Glutamatergic neuron (in vitro differentiated cells): ENCODE measurements at regions not wholly inside any gene's neighbourhood (a gene's known extent, or its start where the extent isn't known, plus 50 kb on each side); places are given as distances from the start of the nearest gene placed in this dataset.

Experiments
- DNase-seq: peaks from one replicate; pipeline ENCODE4 v3.0.0; 2022
- H3K27ac Mint-ChIP-seq: one replicate; pipeline ENCODE4 v1.8.0; 2020; ENCODE audit warnings: mild to moderate bottlenecking, mixed read lengths, inconsistent platforms; ENCODE audit not compliant: unreplicated experiment
- H3K27me3 Mint-ChIP-seq: one replicate; pipeline ENCODE4 v1.8.0; 2020; ENCODE audit warnings: mild to moderate bottlenecking, moderate library complexity, mixed read lengths, inconsistent platforms; ENCODE audit not compliant: unreplicated experiment
- H3K36me3 Mint-ChIP-seq: one replicate; pipeline ENCODE4 v1.8.0; 2020; ENCODE audit warnings: mild to moderate bottlenecking, mixed read lengths, inconsistent platforms; ENCODE audit not compliant: unreplicated experiment
- H3K4me1 Mint-ChIP-seq: one replicate; pipeline ENCODE4 v1.8.0; 2020; ENCODE audit warnings: mild to moderate bottlenecking, low read depth, mixed read lengths, inconsistent platforms; ENCODE audit not compliant: unreplicated experiment
- H3K4me3 Mint-ChIP-seq: one replicate; pipeline ENCODE4 v1.8.0; 2020; ENCODE audit warnings: mild to moderate bottlenecking, mixed read lengths, inconsistent platforms; ENCODE audit not compliant: unreplicated experiment
- H3K9me3 Mint-ChIP-seq: one replicate; pipeline ENCODE4 v1.8.0; 2020; ENCODE audit warnings: mild to moderate bottlenecking, moderate library complexity, mixed read lengths, inconsistent platforms; ENCODE audit not compliant: unreplicated experiment
- TF ChIP-seq, protein P1 (sequence below): fragments of 200-600 bp; sonication (generic); IDR thresholded peaks from one replicate; pipeline ENCODE4 v1.5.0; 2021; ENCODE audit not compliant: partially characterized antibody, unreplicated experiment

DNA sequence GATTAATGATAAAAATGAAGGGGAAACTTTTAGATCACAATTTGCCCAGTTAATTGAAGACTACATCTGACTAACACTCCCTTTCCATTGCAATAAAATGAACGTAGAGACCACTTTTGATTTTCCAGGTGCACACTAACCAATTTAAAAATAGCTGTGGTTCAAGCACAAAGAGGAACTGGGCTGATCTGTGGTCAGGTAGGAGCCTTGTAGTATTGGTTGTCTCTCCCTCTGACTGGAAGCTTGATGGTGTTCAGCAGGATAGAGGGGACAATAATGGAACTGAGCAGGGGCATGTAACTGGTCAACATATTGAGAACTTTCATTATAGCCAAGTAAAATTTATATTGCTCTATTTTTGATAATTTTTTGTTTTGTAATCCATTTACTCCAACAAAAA lies 886.8 kb upstream of the SEMA6A start:
- no peaks in the 10 kb centered on the region for H3K36me3 Mint-ChIP-seq
- no peaks in the 10 kb centered on the region for H3K27me3 Mint-ChIP-seq
- H3K27ac Mint-ChIP-seq = no peak overlapping the region
- no peaks in the 10 kb centered on the region for H3K9me3 Mint-ChIP-seq
- TF ChIP-seq, protein P1, sequence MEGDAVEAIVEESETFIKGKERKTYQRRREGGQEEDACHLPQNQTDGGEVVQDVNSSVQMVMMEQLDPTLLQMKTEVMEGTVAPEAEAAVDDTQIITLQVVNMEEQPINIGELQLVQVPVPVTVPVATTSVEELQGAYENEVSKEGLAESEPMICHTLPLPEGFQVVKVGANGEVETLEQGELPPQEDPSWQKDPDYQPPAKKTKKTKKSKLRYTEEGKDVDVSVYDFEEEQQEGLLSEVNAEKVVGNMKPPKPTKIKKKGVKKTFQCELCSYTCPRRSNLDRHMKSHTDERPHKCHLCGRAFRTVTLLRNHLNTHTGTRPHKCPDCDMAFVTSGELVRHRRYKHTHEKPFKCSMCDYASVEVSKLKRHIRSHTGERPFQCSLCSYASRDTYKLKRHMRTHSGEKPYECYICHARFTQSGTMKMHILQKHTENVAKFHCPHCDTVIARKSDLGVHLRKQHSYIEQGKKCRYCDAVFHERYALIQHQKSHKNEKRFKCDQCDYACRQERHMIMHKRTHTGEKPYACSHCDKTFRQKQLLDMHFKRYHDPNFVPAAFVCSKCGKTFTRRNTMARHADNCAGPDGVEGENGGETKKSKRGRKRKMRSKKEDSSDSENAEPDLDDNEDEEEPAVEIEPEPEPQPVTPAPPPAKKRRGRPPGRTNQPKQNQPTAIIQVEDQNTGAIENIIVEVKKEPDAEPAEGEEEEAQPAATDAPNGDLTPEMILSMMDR = no peak
- peaks cover 7% of the 10 kb centered on the region for H3K4me1 Mint-ChIP-seq
- DNase-seq = no peak
- H3K4me3 Mint-ChIP-seq = no peak overlapping the region

DNA sequence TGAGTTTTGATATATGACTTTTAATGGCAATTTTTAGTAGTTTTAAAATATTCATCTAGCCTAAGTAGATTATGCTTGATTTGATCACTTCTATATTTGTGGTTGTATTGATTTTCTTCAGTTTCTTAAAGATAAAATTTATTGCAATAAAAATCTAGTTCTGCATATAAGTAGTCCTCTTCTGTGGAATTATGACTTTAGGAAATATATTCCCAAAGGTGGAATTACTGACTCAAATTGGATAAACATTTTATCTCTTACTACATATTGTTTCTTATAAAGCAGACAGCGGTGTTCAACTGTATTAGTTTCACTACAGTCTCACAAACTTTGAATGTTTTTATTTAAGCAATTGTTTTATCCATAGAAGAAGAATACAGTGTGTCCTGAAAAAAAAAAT lies 883.0 kb upstream of the SEMA6A start:
- H3K27ac Mint-ChIP-seq = no peak overlapping the region
- H3K27me3 Mint-ChIP-seq = peaks cover 2% of the 10 kb centered on the region
- no peak for DNase-seq
- TF ChIP-seq, protein P1 = no peak
- H3K9me3 Mint-ChIP-seq = peaks cover 5% of the 10 kb centered on the region
- H3K4me1 Mint-ChIP-seq = no peaks in the 10 kb centered on the region
- no peak overlapping the region for H3K4me3 Mint-ChIP-seq
- peaks cover 5% of the 10 kb centered on the region for H3K36me3 Mint-ChIP-seq

DNA sequence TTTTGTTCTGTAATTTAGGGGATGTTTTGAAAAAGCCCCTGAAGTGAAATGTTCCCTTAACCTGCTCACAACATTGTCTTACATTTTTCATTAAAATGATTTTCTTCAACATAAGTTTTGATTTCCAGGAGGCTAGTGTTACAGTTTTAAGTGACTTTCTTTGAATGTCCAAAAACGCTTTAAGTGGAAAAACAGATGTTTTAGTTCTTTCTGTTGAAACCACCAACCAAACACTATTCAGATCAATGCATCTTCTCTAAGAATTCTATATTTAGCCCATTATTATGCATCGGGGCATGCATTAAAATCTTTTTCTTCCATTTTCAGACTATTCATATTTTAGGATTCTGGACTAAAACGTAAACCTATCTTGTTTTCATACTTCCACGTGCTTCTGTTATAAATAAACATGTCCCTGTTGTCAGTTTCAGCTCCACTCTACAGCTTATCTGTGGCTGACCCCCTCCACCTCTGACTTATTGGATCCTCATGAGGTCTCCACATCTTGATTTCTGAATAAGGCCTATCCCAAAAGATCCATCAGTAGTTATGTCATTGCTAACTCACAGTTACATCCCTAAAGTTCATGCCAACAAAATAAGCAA lies 882.3 kb upstream of the SEMA6A start:
- Mint-ChIP-seq H3K4me3 (no peak overlapping the region), H3K9me3 (peaks cover 5% of the 10 kb centered on the region), H3K36me3 (peaks cover 5% of the 10 kb centered on the region), H3K27me3 (peaks cover 2% of the 10 kb centered on the region), H3K27ac (no peak overlapping the region), H3K4me1 (no peaks in the 10 kb centered on the region)
- TF ChIP-seq, protein P1 = no peak
- no peak for DNase-seq

DNA sequence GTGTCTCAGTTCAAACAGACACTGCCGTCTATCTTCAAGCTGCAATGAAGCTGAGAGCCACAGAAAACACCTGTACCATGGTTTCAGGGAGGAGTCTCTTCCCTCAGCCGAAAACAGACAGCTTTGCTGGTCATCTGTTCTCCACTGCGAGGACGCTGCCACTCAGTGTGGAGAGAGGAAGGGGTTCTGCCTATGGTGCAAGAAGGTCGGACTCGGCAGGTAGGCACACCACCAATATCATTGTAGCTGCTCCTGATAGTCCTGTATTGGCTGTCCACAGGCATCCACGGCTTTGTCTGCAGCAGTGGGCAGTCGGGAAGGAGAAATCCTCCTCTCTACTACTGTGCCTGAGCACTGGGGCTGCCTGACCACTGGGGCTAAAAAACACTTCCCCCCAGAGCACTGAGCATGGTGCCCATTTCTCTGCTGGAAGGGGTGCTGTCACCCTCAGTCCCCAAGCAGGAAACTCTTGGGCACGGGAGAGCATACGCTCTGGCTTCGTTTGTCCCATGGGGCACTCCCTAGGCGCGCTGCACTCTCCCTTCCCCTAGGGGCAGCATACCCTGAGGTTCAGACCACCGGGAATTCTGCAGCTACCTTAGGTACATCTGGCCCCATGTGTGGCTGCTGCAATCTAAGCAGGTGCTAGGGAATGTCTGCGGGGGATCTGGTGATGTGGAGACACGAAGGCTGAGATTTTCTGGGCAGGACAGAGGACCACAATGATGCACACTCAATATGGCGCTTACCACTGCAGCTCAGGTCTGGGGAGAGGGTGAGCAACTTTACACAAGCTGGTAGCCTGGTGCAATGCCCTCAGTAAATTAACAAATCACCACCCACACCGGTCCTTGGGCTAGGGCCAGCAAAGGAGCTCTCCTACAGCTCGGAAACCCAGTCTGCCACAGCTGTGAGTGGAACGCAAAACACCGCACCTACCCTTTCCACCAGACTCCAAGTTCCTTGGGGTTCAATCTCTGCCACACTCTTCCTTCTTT lies 880.9 kb upstream of the SEMA6A start:
- H3K27me3 Mint-ChIP-seq = peaks cover 2% of the 10 kb centered on the region
- peaks cover 5% of the 10 kb centered on the region for H3K36me3 Mint-ChIP-seq
- H3K27ac Mint-ChIP-seq = no peak overlapping the region
- DNase-seq = no peak
- H3K4me1 Mint-ChIP-seq = no peaks in the 10 kb centered on the region
- peaks cover 5% of the 10 kb centered on the region for H3K9me3 Mint-ChIP-seq
- no peak overlapping the region for H3K4me3 Mint-ChIP-seq
- TF ChIP-seq, protein P1 = no peak
